ENCODE measurements at regions not wholly inside any gene's neighbourhood (a gene's known extent, or its start where the extent isn't known, plus 50 kb on each side); places are given as distances from the start of the nearest gene placed in this dataset.

- TF ChIP-seq POLR2A (IDR thresholded peaks at IDR 0.05) = no peak
- TF ChIP-seq, protein P1, sequence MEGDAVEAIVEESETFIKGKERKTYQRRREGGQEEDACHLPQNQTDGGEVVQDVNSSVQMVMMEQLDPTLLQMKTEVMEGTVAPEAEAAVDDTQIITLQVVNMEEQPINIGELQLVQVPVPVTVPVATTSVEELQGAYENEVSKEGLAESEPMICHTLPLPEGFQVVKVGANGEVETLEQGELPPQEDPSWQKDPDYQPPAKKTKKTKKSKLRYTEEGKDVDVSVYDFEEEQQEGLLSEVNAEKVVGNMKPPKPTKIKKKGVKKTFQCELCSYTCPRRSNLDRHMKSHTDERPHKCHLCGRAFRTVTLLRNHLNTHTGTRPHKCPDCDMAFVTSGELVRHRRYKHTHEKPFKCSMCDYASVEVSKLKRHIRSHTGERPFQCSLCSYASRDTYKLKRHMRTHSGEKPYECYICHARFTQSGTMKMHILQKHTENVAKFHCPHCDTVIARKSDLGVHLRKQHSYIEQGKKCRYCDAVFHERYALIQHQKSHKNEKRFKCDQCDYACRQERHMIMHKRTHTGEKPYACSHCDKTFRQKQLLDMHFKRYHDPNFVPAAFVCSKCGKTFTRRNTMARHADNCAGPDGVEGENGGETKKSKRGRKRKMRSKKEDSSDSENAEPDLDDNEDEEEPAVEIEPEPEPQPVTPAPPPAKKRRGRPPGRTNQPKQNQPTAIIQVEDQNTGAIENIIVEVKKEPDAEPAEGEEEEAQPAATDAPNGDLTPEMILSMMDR (IDR thresholded peaks at IDR 0.05) = no peak
Measured at GRCh38 chr18:6576718-6577375, 152.7 kb upstream of the ARHGAP28 start.

All from breast epithelium (tissue), 3 donors.